Transverse colon (tissue), 4 donors: ENCODE measurements at regions not wholly inside any gene's neighbourhood (a gene's known extent, or its start where the extent isn't known, plus 50 kb on each side); places are given as distances from the start of the nearest gene placed in this dataset.

Experiments
- CTCF ChIP-seq, 5 experiments: fragments of 200-600 bp in 3 of 5; fragments of 450-650 bp in 2 of 5; sonication (generic) in 3 of 5; IDR thresholded peaks; 1 replicate in 2 of 5; 2 replicates in 3 of 5; pipeline ENCODE4 v1.5.1; 2016 to 2017; ENCODE audit warnings: antibody characterized with exemption in 5 of 5, inconsistent platforms in 3 of 5, mild to moderate bottlenecking in 2 of 5, moderate library complexity in 1 of 5
- POLR2AphosphoS5 ChIP-seq, 3 donors: sonication (generic); formaldehyde crosslinking; IDR thresholded peaks; one replicate each; pipeline ENCODE4 v1.6.1; 2016; ENCODE audit warnings: antibody characterized with exemption in 3 of 3

- TF ChIP-seq CTCF (IDR thresholded peaks at IDR 0.05) (no peak), POLR2AphosphoS5 (IDR thresholded peaks at IDR 0.05) (no peak)
Observed at GRCh38 chr4:119774840-119775239, 146.2 kb upstream of the PDE5A start.
